GM18858 (cell line): ENCODE measurements at regions not wholly inside any gene's neighbourhood (a gene's known extent, or its start where the extent isn't known, plus 50 kb on each side); places are given as distances from the start of the nearest gene placed in this dataset.

Source experiments
- ATAC-seq: cut with Tn5 transposase; IDR thresholded peaks from one replicate; pipeline ENCODE4 v1.9.1; 2021; ENCODE audit not compliant: unreplicated experiment

- ATAC-seq, result no peak
Observed at GRCh38 chr5:164885179-164885578, 1379.8 kb downstream of the MAT2B start.

- no peak for ATAC-seq
Observed at GRCh38 chr5:164893071-164893470, 1387.7 kb downstream of the MAT2B start.

GRCh38 chr5:164898705-164899104 lies 1393.3 kb downstream of the MAT2B start:
- no peak for ATAC-seq

GRCh38 chr5:164909673-164910072 lies 1404.3 kb downstream of the MAT2B start:
- ATAC-seq, result no peak

GRCh38 chr5:164921722-164922121 lies 1416.3 kb downstream of the MAT2B start:
- ATAC-seq, result no peak

- ATAC-seq, result no peak
Observed at GRCh38 chr5:164934039-164934438, 1428.6 kb downstream of the MAT2B start.

GRCh38 chr5:164934561-164934960 lies 1429.1 kb downstream of the MAT2B start:
- no peak for ATAC-seq

GRCh38 chr5:164941132-164941531 lies 1435.7 kb downstream of the MAT2B start:
- ATAC-seq, result no peak

GRCh38 chr5:164950927-164951326 lies 1445.5 kb downstream of the MAT2B start:
- no peak for ATAC-seq

GRCh38 chr5:164951570-164951969 lies 1446.2 kb downstream of the MAT2B start:
- ATAC-seq, result no peak

- no peak for ATAC-seq
Observed at GRCh38 chr5:164958688-164959087, 1453.3 kb downstream of the MAT2B start.

GRCh38 chr5:164959761-164960160 lies 1454.3 kb downstream of the MAT2B start:
- no peak for ATAC-seq

GRCh38 chr5:164962329-164962961 lies 1457.0 kb downstream of the MAT2B start:
- no peak for ATAC-seq

GRCh38 chr5:164966611-164967010 lies 1461.2 kb downstream of the MAT2B start:
- no peak for ATAC-seq

- no peak for ATAC-seq
Observed at GRCh38 chr5:164967354-164967753, 1461.9 kb downstream of the MAT2B start.

GRCh38 chr5:164972973-164973372 lies 1467.6 kb downstream of the MAT2B start:
- ATAC-seq, result no peak

- no peak for ATAC-seq
Observed at GRCh38 chr5:164975986-164976385, 1470.6 kb downstream of the MAT2B start.

GRCh38 chr5:164980480-164980879 lies 1475.1 kb downstream of the MAT2B start:
- ATAC-seq, result no peak

- no peak for ATAC-seq
Observed at GRCh38 chr5:164998142-164998541, 1492.7 kb downstream of the MAT2B start.

- ATAC-seq, result no peak
Observed at GRCh38 chr5:164998590-164998989, 1493.2 kb downstream of the MAT2B start.

- ATAC-seq, result no peak
Observed at GRCh38 chr5:165000479-165001190, 1495.2 kb downstream of the MAT2B start.

GRCh38 chr5:165003283-165003682 lies 1497.9 kb downstream of the MAT2B start:
- no peak for ATAC-seq

- ATAC-seq, result no peak
Observed at GRCh38 chr5:165004175-165004574, 1498.8 kb downstream of the MAT2B start.
